ENCODE measurements at regions not wholly inside any gene's neighbourhood (a gene's known extent, or its start where the extent isn't known, plus 50 kb on each side); places are given as distances from the start of the nearest gene placed in this dataset.

DNA sequence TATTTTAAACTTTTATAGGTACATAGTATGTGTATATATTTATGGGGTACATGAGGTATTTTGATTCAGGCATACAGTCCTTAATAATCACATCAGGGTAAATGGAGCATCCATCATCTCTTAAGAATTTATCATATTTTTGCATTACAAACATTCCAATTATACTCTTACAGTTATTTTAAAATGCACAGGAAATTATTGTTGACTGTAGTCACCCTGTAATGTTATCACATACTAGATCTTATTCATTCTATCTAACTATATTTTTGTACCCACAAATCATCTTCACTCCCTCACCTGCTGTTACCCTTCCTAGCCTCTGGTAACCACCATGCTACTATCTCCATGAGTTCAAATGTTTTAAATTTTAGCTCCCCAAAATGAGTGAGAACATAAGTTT, 56.3 kb upstream of the FAM3C start:
- TF ChIP-seq, protein P1, sequence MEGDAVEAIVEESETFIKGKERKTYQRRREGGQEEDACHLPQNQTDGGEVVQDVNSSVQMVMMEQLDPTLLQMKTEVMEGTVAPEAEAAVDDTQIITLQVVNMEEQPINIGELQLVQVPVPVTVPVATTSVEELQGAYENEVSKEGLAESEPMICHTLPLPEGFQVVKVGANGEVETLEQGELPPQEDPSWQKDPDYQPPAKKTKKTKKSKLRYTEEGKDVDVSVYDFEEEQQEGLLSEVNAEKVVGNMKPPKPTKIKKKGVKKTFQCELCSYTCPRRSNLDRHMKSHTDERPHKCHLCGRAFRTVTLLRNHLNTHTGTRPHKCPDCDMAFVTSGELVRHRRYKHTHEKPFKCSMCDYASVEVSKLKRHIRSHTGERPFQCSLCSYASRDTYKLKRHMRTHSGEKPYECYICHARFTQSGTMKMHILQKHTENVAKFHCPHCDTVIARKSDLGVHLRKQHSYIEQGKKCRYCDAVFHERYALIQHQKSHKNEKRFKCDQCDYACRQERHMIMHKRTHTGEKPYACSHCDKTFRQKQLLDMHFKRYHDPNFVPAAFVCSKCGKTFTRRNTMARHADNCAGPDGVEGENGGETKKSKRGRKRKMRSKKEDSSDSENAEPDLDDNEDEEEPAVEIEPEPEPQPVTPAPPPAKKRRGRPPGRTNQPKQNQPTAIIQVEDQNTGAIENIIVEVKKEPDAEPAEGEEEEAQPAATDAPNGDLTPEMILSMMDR (IDR thresholded peaks at IDR 0.05 in 4 of 5, conservative IDR thresholded peaks at IDR 0.05 in 1 of 5), result no peak
- TF ChIP-seq POLR2A (IDR thresholded peaks at IDR 0.05), result no peak

Data from gastrocnemius medialis (tissue), 4 donors.